ENCODE measurements at regions not wholly inside any gene's neighbourhood (a gene's known extent, or its start where the extent isn't known, plus 50 kb on each side); places are given as distances from the start of the nearest gene placed in this dataset.

DNA sequence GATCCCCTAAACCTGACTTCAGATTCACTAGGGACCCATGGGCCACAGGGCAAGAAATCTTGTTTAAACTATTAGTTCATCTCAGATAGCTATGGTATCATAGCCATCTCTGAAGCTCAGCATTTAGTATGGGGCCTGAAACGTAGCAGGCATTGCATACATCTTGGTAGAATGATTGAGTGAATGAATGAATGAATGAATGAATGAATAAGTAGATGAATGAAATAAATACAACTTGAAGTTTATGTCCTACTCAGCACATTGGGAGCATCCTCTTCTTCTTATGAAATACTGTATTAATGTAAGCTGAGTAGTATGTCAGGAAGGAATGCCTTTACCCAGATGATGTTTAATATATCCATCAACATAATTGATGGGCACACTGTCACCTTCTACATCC lies 175.4 kb upstream of the EEA1 start:
- no TSS peak for BruUV-seq (replicated peaks)
- Histone ChIP-seq H3K27me3 (replicated peaks; ENCODE audit: insufficient read depth, low read depth, low read length, poor library complexity) (no peaks in the 10 kb centered on the region), H3K4me1 (ENCODE audit: insufficient read depth, low read length, poor library complexity, severe bottlenecking) (peaks cover 51% of the 10 kb centered on the region), H3K27ac (ENCODE audit: low read depth, low read length, poor library complexity, severe bottlenecking) (no peak overlapping the region), H3K36me3 (ENCODE audit: insufficient read depth, low read length, poor library complexity, severe bottlenecking) (no peaks in the 10 kb centered on the region), H3K4me3 (ENCODE audit: low read depth, low read length, poor library complexity, severe bottlenecking) (no peak overlapping the region), H3K9me3 (ENCODE audit: low read depth, low read length, poor library complexity, severe bottlenecking) (no peaks in the 10 kb centered on the region)
- TF ChIP-seq, protein P1, sequence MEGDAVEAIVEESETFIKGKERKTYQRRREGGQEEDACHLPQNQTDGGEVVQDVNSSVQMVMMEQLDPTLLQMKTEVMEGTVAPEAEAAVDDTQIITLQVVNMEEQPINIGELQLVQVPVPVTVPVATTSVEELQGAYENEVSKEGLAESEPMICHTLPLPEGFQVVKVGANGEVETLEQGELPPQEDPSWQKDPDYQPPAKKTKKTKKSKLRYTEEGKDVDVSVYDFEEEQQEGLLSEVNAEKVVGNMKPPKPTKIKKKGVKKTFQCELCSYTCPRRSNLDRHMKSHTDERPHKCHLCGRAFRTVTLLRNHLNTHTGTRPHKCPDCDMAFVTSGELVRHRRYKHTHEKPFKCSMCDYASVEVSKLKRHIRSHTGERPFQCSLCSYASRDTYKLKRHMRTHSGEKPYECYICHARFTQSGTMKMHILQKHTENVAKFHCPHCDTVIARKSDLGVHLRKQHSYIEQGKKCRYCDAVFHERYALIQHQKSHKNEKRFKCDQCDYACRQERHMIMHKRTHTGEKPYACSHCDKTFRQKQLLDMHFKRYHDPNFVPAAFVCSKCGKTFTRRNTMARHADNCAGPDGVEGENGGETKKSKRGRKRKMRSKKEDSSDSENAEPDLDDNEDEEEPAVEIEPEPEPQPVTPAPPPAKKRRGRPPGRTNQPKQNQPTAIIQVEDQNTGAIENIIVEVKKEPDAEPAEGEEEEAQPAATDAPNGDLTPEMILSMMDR (conservative IDR thresholded peaks at IDR 0.05; ENCODE audit: low read depth, low read length): no peak
- TF ChIP-seq EZH2 (IDR thresholded peaks at IDR 0.05; ENCODE audit: borderline replicate concordance, low read depth, low read length, poor library complexity, severe bottlenecking): no peak
- DNase-seq (ENCODE audit: low spot score): no peak
- POLR2A ChIA-PET (ENCODE audit: low non-redundant PET): no interaction called here
- intact Hi-C loops (cut with micrococcal nuclease; ENCODE audit: unreplicated experiment): no loop called here
- CTCF ChIA-PET: no interaction called here

DNA sequence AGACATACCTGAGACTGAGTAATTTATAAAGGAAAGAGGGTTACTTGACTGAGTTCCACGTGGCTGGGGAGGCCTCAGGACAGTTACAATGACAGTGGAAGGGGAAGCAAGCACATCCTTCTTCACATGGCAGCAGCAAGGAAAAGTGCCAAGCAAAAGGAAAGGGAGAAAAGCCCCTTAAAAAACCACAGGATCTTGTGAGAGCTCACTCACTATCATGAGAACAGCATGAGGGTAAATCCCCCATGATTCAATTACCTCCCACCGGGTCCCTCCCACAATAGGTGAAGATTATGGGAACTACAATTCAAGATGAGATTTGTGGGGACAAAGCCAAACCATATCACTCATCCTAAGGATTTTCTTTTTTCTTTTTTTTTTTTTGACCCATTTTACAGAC lies 177.8 kb upstream of the EEA1 start:
- DNase-seq (ENCODE audit: low spot score): no peak
- no peak overlapping the region for H3K4me3 ChIP-seq (ENCODE audit: low read depth, low read length, poor library complexity, severe bottlenecking)
- H3K4me1 ChIP-seq (ENCODE audit: insufficient read depth, low read length, poor library complexity, severe bottlenecking): peaks cover 43% of the 10 kb centered on the region
- ChIA-PET CTCF (no interaction called here), POLR2A (ENCODE audit: low non-redundant PET) (no interaction called here)
- intact Hi-C loops (cut with micrococcal nuclease; ENCODE audit: unreplicated experiment): no loop called here
- H3K36me3 ChIP-seq (ENCODE audit: insufficient read depth, low read length, poor library complexity, severe bottlenecking): no peaks in the 10 kb centered on the region
- no peaks in the 10 kb centered on the region for H3K27me3 ChIP-seq (replicated peaks; ENCODE audit: insufficient read depth, low read depth, low read length, poor library complexity)
- no peak overlapping the region for H3K27ac ChIP-seq (ENCODE audit: low read depth, low read length, poor library complexity, severe bottlenecking)
- no peaks in the 10 kb centered on the region for H3K9me3 ChIP-seq (ENCODE audit: low read depth, low read length, poor library complexity, severe bottlenecking)
- no TSS peak for BruUV-seq (replicated peaks)
- TF ChIP-seq, protein P1 (conservative IDR thresholded peaks at IDR 0.05; ENCODE audit: low read depth, low read length): no peak
- no peak for TF ChIP-seq EZH2 (IDR thresholded peaks at IDR 0.05; ENCODE audit: borderline replicate concordance, low read depth, low read length, poor library complexity, severe bottlenecking)

DNA sequence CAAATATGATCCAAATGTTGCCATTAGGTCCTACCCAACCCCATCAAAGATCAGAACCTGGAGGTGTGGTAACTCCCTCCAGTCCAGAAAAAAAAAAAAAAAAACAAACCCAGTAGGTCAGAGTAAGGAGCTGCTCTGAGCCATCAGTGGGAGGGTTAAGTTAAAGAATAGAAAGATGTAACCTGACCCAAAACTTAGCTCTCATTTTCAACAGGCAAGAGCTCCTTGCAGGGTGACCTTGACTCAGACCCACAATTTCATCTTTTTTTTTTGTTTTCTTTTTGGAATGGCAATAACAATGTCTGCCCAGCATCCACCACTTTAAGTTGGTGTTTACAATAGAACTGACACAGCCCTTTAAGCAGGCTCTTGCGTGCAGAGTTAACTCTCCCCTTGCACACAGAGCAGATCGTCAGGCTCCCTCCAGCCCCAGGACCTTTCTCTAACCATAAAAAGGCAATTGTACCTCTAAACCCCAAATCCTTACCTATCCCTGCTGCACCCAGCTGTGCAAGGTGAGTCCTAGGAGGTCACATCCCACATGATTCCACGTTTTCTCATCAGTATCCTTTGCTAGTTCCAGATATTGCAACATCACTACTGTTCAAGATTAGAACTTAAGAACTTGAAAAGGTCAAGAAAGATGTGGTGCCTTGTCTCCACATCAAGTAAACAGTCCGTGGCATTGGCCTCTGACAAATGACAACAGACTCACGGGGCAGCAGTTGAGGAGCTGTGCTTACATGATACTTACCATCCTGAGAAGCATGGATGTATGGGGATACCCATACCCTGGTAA lies 178.6 kb upstream of the EEA1 start:
- POLR2A ChIA-PET (ENCODE audit: low non-redundant PET): interaction anchor here (0.6 kb wide), 1 partner anchor 215 kb away, joined by 4 read pairs; no protein-coding TSS in a partner anchor
- no peaks in the 10 kb centered on the region for H3K9me3 ChIP-seq (ENCODE audit: low read depth, low read length, poor library complexity, severe bottlenecking)
- no peak for DNase-seq (ENCODE audit: low spot score)
- intact Hi-C loops (cut with micrococcal nuclease; ENCODE audit: unreplicated experiment): no loop called here
- CTCF ChIA-PET: no interaction called here
- no peak overlapping the region for H3K4me3 ChIP-seq (ENCODE audit: low read depth, low read length, poor library complexity, severe bottlenecking)
- peak overlapping the region; percentile 82 for H3K27ac ChIP-seq (ENCODE audit: low read depth, low read length, poor library complexity, severe bottlenecking)
- TF ChIP-seq EZH2 (IDR thresholded peaks at IDR 0.05; ENCODE audit: borderline replicate concordance, low read depth, low read length, poor library complexity, severe bottlenecking): no peak
- TF ChIP-seq, protein P1 (conservative IDR thresholded peaks at IDR 0.05; ENCODE audit: low read depth, low read length): no peak
- no peaks in the 10 kb centered on the region for H3K36me3 ChIP-seq (ENCODE audit: insufficient read depth, low read length, poor library complexity, severe bottlenecking)
- BruUV-seq (replicated peaks): no TSS peak
- H3K27me3 ChIP-seq (replicated peaks; ENCODE audit: insufficient read depth, low read depth, low read length, poor library complexity): no peaks in the 10 kb centered on the region
- peaks cover 36% of the 10 kb centered on the region for H3K4me1 ChIP-seq (ENCODE audit: insufficient read depth, low read length, poor library complexity, severe bottlenecking)
